Fibroblast of skin of right quadriceps (primary cell): ENCODE measurements at regions not wholly inside any gene's neighbourhood (a gene's known extent, or its start where the extent isn't known, plus 50 kb on each side); places are given as distances from the start of the nearest gene placed in this dataset.

Experiments used
- DNase-seq: peaks from one replicate; pipeline ENCODE4 v3.0.0-alpha.2; 2013

DNA sequence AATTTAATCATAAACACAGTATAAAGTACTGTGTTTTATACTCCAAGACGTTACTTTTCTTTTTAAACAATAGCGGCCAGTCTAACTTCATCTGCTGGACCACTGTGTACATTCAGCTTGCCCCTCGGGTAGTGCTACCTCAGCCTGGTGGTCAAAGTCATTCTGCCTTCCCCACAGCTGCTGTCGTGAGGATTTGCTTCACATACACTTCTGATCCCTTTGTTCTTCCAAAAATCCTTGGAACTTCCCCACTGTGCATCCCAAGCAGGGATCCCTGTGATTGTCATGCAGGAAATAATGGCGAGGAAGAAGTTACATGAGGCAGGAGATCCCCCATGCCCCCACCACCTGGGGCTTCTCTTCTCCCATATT lies 234.9 kb upstream of the STARD13 start:
- DNase-seq = no peak

DNA sequence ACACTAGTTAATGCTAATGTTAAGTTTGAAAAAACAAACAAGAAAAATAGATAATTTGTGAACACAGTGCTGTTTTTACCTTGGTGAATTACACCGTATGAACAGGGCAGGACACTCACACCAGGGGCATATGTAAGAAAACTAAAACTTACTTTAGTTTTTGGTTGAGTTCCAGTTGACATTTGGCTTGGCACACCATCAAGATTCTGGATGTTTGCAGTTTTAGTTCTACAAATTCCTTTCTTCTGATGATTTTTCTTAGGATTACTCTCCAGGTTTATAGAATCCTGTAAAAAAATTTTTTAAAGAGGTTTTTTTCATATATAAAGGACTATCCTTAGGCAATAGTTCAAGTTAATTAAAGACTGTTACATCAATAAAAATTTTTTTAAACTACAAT lies 238.5 kb upstream of the STARD13 start:
- peak; percentile 91 for DNase-seq

DNA sequence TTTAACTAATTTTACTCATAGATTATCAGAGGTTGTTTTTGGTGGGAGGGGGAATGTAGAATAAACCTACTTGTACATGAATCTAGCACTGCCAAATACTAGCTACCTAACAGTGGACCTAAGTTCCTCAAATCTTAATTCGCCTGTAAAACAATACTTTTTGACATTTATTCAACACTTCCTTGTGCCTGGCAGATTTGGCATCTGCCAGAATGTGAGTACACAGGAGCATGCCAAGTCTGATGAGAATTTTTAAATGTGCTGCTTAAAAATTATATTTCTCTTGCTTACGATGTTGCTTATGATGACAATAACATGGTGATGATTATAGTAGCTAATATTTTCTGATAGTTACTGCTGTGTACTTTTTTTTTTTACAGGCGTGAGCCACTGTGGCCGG lies 240.2 kb upstream of the STARD13 start:
- no peak for DNase-seq

DNA sequence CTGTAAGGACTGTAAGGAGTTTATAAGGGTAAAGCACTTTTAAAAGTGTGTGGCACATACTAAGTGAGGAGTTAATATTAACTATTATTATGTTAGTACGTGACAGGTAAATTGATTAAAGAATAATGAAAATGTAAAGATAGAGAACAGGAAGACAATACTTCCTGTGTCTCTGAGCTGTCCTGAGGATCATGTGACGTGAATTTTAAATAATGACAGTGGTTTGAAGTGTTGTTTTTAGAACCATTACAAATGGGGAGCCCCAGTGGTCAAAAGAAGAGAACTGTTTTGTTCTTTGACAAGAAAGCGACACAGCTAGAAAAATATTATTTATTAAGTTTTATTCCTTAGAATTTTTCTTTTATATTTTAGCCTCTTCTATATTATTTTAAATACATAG lies 241.2 kb upstream of the STARD13 start:
- no peak for DNase-seq

DNA sequence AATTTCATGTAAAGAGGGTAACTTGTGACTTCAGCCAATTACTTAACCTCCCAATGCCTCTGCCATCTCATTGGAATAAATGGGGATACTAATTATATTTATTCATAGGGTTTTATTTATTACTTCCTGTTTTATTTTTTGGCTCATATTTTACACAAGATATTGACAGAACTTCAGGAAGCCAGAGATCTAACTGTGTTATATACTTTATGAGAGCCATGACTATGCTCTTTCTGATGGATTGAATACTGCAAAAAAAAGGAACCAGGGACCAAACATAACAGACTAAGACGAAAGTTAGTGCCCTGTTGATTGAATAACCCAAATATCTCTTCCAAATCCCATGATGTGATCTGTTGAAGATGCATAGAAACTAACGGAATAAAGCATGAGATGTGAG lies 243.3 kb upstream of the STARD13 start:
- DNase-seq = no peak

DNA sequence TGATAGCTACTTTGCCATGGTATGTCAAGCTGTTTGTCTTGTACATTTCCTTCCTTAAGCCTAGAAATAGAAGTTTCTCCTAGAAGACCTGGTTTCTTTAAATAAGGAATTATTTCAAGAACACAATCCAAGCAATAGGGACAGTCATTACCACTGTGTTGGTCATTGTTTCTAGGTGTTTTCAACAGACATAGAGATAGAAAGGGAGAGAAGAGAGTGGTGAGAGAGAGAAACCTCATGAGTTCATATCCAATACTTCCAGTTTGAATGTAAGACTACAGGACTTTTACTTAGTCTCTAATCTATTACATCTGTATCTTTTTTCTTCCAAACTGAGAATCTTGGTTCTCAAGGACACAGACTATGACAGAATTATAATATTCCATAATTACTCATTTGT lies 245.9 kb upstream of the STARD13 start:
- DNase-seq = no peak

DNA sequence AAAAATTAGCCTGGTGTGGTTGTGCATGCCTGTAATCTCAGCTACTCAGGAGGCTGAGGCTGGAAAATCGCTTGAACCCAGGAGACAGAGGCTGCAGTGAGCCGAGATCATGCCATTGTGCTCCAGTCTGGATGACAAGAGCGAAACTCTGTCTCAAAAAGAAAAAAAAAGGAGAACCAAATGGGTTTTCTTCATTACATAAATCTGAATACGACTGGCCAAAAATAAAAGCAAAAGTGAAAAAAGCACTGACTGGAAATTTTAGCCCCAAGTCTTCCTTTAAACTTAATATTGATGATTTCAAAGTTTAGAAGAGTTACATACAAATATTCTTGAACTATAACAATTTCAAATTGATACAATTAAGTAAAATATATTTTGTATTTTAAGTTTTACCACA lies 249.5 kb upstream of the STARD13 start:
- no peak for DNase-seq

DNA sequence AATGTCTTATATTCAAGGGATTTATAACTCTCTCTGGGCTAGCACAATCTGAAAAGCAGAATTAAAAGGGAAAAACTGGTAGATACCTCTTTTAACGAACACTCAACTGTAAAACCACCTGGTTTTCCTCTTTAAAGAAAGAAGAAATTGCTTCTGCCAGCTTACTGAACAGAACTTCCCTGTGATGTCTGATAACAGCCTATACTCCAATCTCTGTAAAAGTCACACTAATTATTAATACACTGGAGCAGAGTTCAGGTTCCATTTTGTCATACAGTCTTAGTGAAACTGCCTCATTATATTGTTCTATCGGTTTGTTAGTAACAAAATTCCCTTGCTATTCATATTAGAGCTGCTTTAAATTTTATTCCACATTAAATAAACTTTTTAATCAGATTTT lies 251.0 kb upstream of the STARD13 start:
- no peak for DNase-seq

DNA sequence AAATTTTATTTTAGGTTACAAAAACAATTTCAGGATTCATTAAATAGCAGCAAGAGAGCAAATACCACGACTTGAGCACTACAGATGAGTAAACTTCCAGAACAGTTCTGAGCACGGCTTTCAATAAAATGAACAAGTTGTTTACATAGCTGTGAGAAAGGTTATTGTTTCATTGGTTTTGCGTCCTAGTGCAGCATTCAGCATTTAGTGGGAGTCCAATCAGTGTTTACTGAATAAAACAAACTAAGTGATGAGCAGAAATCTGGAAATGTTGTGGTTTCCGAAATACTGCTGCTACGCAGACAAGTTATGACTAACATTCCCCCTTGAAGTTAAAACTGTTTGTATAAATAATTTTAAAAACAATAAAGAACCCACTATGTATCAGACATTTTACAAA lies 251.5 kb upstream of the STARD13 start:
- DNase-seq = peak; percentile 20

DNA sequence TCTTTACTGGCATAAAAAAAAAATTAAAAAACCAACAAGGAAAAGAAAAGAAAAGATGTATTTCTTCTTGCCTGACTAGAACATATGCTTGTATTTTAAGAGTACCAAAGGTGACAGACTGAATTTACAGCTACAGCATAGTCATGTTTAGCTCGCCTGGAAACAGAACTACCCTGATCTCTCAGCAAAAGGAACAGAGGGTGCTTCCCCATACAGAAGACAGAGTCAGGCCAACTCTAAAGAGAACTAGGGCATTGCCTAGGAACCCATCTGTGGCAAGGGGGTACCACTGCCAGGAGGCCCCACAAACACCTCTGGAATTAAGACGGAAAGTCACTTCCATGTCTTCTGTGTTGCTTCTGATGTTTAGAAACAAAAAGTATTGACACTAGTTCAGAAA lies 252.1 kb upstream of the STARD13 start:
- DNase-seq = no peak

DNA sequence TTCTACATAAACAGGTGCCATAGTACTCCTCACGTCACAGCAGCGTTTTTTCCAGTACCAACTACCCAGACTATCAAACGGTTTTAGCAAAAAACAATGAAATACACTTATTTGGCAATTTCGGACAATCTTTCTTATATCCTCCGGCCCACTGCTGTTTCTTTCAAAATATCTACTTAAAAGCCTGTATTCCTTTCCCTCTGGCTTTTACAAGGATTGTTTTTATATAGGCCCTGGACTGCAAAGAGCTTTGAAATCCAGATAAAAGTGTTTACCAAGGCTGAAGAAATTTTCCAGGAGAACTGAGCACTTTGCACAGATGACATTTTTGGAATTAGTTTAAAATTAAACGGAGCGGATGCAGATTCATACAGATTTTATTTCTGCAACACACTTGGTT lies 255.9 kb upstream of the STARD13 start:
- DNase-seq = no peak

DNA sequence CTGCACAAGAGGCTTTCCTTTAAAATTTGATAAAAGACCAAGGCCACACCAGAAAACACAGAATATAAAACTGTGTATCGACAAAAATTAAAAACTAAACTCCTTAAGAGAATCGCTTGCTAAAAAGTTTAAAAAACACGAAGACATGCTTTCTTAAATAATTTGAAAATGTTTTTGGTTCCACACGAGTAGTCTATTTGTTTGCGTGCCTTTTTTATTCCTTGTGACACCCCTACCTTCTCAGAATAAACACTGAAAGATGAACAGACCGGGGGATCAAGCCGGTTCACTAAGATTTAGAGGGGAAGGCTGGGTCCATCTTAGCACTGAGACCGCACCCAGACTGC lies 256.4 kb upstream of the STARD13 start:
- DNase-seq = no peak

DNA sequence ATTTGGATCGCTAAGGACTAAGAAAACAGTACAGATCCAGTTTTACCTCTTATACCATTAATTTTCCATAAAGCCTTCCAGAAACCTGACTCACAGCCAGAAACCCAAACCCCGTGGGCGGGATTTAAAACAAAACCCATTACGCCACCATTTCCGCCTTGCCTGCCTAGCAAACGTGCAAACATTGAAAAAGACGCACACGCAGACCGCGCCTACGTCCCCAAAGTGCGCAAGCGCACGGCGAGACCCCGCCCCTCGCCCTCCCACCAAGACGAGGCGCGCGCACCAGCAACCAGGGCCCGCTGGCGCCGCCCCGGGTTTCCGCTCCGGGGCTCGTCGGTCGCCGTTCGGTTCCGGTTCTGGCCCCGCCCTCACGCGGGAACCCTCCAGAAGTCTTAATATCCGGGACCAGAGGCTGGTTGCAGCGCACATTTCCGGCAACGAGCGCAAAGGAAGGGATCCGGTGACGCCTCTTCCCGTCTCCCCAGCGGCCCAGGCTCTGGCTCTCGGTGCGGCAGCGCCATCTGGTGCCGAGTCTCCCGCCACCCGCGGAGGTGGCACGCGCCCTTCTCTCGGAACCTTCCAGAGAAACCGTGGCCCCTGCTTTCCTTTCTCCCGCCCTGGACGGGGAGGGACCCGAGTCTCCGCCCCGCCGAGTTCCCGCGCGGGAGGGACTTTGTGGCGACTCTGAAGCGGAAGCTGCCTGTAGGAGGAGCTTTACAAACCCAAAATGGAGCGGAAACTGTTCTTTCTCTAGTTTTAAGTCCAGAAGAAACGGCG lies 256.9 kb upstream of the STARD13 start:
- DNase-seq = peak; percentile 99

DNA sequence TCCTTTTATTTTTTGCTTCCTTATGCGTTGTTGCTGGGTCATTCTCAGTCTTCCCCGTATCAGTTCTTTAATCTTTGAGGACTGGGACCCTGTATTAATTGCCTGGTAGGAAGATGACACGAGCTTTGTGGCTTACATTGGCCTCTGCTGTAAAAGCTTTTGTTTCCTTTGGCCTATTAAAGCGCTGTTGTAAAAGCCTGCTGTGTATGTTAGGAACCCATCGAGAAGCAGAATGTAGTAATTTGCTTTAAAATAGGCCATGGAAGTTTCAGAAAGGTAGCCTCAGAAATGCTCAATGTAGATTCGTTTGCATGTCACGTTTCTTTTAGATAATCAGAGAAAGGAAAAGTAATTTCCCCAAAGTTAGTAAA lies 257.5 kb upstream of the STARD13 start:
- no peak for DNase-seq

DNA sequence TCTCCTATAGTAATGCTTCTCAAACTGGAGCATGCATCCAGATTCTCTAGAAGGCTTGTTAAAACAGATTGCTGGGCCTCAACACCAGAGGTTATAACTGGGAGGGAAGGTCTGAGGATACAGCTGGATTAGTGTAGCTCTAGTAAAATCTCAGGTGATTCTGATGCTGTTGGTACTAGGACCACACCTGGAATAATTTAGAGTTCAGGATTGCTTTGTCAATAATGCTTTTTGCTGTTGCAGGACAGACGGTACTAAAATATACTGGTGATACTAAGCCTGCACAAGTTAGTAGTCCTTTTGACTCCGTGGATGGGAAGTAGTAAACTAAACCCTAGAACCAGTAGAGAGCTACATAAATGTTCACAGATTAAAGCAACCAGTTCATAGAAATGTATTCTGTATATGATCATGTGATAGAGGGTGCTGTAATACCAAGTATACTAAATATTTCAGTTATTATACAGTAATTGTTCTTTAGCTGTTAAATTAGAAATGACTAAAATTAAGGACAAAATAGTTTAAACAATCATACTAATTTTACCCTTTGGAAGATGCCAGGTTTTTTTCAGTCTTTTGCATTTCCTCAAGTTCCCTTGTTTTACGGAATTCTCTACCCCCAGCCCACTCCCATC lies 258.2 kb upstream of the STARD13 start:
- DNase-seq = no peak

DNA sequence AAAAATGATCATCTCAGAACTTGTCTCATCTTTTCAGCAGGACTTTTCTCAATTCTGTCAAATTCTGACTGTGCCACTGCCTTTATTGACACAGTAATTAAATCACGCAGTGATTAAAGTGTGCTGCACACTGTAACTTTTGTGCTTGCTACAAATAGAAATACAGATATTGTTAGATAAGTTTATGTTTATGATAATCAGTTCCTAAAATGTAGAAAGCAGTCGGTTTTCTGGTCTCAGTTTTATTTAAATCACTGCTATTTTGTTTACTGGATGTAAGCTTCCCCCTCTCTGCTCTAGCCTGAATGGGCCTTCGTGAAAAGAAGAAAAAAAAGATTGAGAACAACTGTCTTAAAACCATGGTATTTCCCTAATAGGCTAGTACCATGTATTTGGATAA lies 258.8 kb upstream of the STARD13 start:
- no peak for DNase-seq

DNA sequence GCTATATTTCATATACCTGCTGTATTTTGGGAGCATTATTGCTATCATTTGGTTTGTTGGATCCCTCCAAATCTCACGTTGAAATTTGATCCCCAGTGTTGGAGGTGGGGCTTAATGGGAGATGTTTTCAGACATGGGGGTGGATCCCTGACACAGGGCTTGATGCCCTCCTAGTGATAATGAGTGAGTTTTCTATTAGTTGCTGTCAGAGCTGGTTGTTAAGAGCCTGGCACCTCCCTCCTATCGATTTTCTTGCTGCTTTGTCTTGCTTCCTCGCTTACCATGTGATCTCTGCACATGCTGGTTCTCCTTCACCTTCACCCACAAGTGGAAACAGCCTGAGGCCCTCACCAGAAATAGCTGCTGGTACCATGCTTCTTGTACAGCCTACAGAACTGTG lies 259.9 kb upstream of the STARD13 start:
- no peak for DNase-seq

DNA sequence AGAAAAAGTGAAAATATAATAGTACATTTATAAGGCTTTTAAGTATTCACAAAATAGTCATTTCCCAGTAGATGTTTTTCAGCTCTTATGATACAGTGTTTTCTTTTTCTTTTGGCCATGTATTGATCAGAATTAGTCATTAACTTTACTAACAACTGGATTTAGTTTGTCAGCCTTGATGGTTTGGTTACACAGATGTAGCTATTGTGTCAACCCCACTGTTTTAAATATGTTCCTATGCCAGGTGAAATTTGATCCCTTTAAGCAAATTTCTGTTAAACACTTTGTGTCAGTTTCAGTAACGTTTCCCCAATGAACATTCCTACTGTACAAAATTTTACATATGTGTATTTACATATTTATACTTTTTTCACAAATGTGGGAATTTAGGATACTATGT lies 261.5 kb upstream of the STARD13 start:
- DNase-seq = no peak

DNA sequence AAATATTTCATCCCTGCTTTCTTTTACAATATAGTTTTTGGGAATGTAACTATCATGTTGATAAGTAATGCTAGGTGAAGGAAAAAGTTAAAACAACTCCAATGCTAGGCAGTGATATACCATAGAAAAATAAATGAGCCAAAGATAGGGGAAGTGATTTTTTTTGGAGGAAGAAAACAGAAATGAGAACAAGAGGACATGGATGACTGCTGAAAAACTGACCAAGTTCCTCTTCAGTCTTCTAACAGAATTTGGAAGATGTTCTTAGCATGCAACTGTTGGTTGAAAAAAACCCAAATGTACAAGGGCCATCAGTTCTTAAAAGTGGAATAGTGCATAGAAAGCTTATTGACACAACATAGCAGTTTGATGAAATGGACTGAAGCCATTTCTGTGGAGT lies 262.5 kb upstream of the STARD13 start:
- DNase-seq = no peak

DNA sequence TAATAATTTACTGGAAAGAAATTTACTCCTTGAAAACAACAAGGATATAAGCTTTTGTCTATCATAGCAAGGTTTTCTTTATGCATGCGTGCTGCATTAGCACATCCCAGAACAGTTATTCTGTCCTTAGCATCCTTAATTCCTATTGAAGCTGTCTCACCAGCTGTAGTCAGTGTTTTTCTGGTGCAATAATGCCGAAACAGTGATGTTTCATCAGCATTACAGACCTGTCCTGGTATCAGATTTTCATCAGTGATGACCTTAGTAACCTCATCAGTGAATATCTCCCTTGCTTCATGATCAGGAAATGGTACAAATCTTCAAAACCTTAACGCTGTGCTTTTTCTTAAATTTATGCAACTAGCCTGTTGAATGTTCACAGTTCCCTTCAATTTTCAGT lies 264.7 kb upstream of the STARD13 start:
- no peak for DNase-seq

DNA sequence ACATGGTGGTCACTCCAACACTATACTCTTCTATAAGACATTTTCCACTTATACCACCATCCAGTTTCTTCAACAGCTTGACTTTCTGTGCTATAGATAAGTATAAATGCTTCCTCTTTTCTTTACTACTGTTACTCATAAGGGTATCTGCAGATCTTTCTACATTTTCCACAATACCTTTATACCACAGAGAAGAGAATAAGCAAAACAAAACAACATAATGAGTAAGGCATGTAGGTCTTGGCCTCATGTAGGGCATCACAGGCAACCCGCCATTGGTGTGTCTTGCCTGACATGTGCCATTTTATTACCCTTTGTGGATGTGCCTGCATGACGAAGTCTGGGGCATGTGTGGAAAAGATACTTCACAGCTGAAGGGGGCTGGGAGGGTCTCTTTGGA lies 265.3 kb upstream of the STARD13 start:
- DNase-seq = no peak

DNA sequence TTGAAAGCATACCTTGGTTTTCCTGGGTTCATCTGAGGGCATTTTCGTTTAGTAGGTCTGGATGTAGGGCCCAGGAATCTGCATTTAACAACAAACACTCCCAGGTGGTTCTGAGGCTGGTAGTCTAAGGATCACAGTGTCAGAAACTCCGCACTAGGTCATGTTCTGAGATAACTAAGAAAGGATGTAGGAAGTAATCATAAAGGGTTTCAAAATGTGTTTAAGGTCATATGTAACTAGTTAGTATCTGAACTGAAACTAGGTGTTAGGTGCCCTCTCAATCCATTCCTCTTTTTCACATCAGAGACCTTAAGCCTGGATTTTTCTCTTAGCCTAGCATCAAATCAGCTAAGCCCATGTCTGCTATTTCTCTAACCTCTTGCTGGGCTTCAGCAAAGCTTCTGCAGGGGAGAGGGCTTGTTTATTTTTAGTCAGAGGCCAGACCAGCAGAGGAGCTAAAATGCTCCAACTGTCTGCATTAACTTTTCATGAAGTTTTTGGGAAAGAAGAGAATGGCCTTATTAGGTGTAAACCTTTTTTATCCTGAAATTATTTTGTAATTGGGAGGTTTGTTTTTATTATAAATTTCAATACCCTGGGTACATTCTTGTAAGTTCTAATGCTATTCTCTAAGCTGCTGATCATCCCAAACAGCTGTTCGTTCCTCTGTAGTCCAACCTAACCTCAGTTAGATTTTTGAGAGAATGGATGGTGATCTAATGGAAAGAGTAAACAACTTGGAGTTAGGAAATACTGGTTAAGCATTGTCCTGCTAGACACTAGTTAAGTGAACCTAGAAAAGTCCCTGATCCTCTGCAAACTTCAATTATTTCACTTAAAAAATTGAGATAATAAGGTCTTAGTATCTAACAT lies 262.8 kb upstream of the RFC3 start:
- no peak for DNase-seq

DNA sequence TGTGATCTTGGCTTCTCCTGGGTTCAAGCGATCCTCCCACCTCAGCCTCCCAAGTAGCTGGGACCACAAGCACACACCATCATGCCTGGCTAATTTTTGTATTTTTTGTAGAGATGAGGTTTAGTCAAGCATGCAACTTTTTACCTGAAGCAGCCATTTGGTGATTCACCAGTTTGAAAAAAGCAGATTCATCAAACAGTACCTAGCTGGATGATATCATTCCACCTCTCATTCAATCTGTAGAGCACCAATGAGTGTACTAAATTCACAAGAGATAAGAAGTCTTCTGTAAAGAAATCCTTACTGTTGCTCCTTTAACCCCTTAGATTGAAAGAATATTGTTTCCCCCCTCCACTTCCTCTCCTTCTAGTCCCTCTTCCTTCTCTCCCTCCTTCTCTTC lies 261.1 kb upstream of the RFC3 start:
- no peak for DNase-seq

DNA sequence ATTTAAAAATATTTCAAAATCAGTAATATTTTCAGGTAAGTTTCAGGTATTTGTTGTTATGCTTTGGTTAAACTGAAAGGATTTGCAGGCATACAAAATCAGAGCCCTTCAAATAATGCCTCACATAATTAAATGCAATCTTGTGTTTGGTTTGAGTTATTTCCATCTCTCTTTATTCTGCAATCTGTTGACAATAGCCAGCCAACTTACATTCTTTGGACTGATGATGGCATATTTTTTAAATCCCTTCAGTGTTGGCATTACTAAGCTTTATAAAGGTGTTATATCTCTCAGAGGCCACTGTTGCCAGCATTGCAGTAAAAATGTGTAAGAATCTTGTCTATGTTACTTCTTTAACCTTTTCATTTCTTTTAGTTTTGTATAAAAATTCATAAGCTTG lies 257.2 kb upstream of the RFC3 start:
- no peak for DNase-seq
